HEK293T (cell line): ENCODE measurements at regions not wholly inside any gene's neighbourhood (a gene's known extent, or its start where the extent isn't known, plus 50 kb on each side); places are given as distances from the start of the nearest gene placed in this dataset.

ENCODE experiments used
- ARNT ChIP-seq: fragments of 450-650 bp; IDR thresholded peaks from 2 replicates; pipeline ENCODE4 v1.6.1; 2017; ENCODE audit warnings: mild to moderate bottlenecking
- BHLHE40 ChIP-seq: fragments of 450-650 bp; IDR thresholded peaks from 2 replicates; pipeline ENCODE4 v1.6.1; 2016; ENCODE audit warnings: mild to moderate bottlenecking, moderate library complexity, borderline replicate concordance
- ELF4 ChIP-seq: fragments of 450-650 bp; IDR thresholded peaks from 2 replicates; pipeline ENCODE4 v1.6.1; 2017; ENCODE audit warnings: antibody characterized with exemption
- FOXA1 ChIP-seq: fragments of 450-650 bp; IDR thresholded peaks from 2 replicates; pipeline ENCODE4 v1.6.1; 2016; ENCODE audit warnings: mild to moderate bottlenecking
- FOXK2 ChIP-seq: fragments of 450-650 bp; IDR thresholded peaks from 2 replicates; pipeline ENCODE4 v1.6.1; 2016; ENCODE audit warnings: mild to moderate bottlenecking
- FOXM1 ChIP-seq: fragments of 450-650 bp; IDR thresholded peaks from 2 replicates; pipeline ENCODE4 v1.6.1; 2017; ENCODE audit warnings: mild to moderate bottlenecking, borderline replicate concordance
- HDGF ChIP-seq: fragments of 450-650 bp; IDR thresholded peaks from 2 replicates; pipeline ENCODE4 v1.6.1; 2017; ENCODE audit warnings: antibody characterized with exemption, borderline replicate concordance
- LEF1 ChIP-seq: fragments of 450-650 bp; IDR thresholded peaks from 2 replicates; pipeline ENCODE4 v1.6.1; 2017; ENCODE audit warnings: mild to moderate bottlenecking, borderline replicate concordance
- SP1 ChIP-seq: fragments of 450-650 bp; IDR thresholded peaks from 2 replicates; pipeline ENCODE4 v1.6.1; 2017
- SUZ12 ChIP-seq: fragments of 450-650 bp; IDR thresholded peaks from 2 replicates; pipeline ENCODE4 v1.6.1; 2016; ENCODE audit warnings: mild to moderate bottlenecking
- TARDBP ChIP-seq: fragments of 450-650 bp; IDR thresholded peaks from 2 replicates; pipeline ENCODE4 v1.6.1; 2016
- ZNF384 ChIP-seq: fragments of 450-650 bp; IDR thresholded peaks from 2 replicates; pipeline ENCODE4 v1.6.1; 2016
- TF ChIP-seq, protein P1 (sequence below): fragments of 450-650 bp; IDR thresholded peaks from 2 replicates; pipeline ENCODE4 v1.6.1; 2016

- TF ChIP-seq FOXM1 (no peak), FOXK2 (no peak), SP1 (no peak), ELF4 (no peak), SUZ12 (no peak), ZNF384 (no peak), FOXA1 (no peak), HDGF (no peak), TARDBP (no peak), ARNT (no peak), LEF1 (no peak), BHLHE40 (no peak)
- TF ChIP-seq, protein P1, sequence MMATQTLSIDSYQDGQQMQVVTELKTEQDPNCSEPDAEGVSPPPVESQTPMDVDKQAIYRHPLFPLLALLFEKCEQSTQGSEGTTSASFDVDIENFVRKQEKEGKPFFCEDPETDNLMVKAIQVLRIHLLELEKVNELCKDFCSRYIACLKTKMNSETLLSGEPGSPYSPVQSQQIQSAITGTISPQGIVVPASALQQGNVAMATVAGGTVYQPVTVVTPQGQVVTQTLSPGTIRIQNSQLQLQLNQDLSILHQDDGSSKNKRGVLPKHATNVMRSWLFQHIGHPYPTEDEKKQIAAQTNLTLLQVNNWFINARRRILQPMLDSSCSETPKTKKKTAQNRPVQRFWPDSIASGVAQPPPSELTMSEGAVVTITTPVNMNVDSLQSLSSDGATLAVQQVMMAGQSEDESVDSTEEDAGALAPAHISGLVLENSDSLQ, result no peak
These were observed 73.2 kb downstream of the SCP2D1 start for GRCh38 chr20:18886756-18887155.
